ENCODE measurements at regions not wholly inside any gene's neighbourhood (a gene's known extent, or its start where the extent isn't known, plus 50 kb on each side); places are given as distances from the start of the nearest gene placed in this dataset.

- TF ChIP-seq RAD21 (IDR thresholded peaks at IDR 0.05; ENCODE audit: low read depth) = no peak
- no peak for TF ChIP-seq JUND (IDR thresholded peaks at IDR 0.05)
- TF ChIP-seq EZH2 (IDR thresholded peaks at IDR 0.05) = no peak
- TF ChIP-seq REST (IDR thresholded peaks at IDR 0.05; ENCODE audit: low read depth) = no peak
- no peak for TF ChIP-seq ZNF274 (IDR thresholded peaks at IDR 0.05; ENCODE audit: low read depth, low read length)
- TF ChIP-seq CTCF (IDR thresholded peaks at IDR 0.05 in 2 of 3, conservative IDR thresholded peaks at IDR 0.05 in 1 of 3; ENCODE audit: borderline replicate concordance in 1 of 3, insufficient read depth in 1 of 3, low read depth in 2 of 3, low read length in 2 of 3) = no peak
- no peak for TF ChIP-seq SP1 (IDR thresholded peaks at IDR 0.05; ENCODE audit: low read depth)
- no peak for TF ChIP-seq SRF (IDR thresholded peaks at IDR 0.05; ENCODE audit: low read depth)
- TF ChIP-seq EZH2phosphoT487 (IDR thresholded peaks at IDR 0.05; ENCODE audit: borderline replicate concordance) = no peak
- TF ChIP-seq POLR2A (IDR thresholded peaks at IDR 0.05; ENCODE audit: borderline replicate concordance, extremely low read depth, insufficient read depth, insufficient read length) = no peak
- no peak for TF ChIP-seq POLR2AphosphoS5 (IDR thresholded peaks at IDR 0.05; ENCODE audit: low read depth, low read length)
These were observed 72.5 kb upstream of the LPAR1 start for GRCh38 chr9:111110805-111111204.

All from HCT116 (cell line).